ENCODE measurements at regions not wholly inside any gene's neighbourhood (a gene's known extent, or its start where the extent isn't known, plus 50 kb on each side); places are given as distances from the start of the nearest gene placed in this dataset.

- TF ChIP-seq TAF1 (IDR thresholded peaks at IDR 0.05; ENCODE audit: low read depth) (no peak), CTCF (IDR thresholded peaks at IDR 0.05; ENCODE audit: poor library complexity, severe bottlenecking) (no peak), SMC3 (conservative IDR thresholded peaks at IDR 0.05; ENCODE audit: poor library complexity) (no peak)
Observed at GRCh38 chrX:38870361-38870895, 69.2 kb downstream of the MID1IP1 start.
